ENCODE measurements at regions not wholly inside any gene's neighbourhood (a gene's known extent, or its start where the extent isn't known, plus 50 kb on each side); places are given as distances from the start of the nearest gene placed in this dataset.
"Not testable (repeated sequence)": the region's sequence is repeated elsewhere in the genome, so short reads cannot be mapped to it uniquely, and the experiment has no call there.

DNA sequence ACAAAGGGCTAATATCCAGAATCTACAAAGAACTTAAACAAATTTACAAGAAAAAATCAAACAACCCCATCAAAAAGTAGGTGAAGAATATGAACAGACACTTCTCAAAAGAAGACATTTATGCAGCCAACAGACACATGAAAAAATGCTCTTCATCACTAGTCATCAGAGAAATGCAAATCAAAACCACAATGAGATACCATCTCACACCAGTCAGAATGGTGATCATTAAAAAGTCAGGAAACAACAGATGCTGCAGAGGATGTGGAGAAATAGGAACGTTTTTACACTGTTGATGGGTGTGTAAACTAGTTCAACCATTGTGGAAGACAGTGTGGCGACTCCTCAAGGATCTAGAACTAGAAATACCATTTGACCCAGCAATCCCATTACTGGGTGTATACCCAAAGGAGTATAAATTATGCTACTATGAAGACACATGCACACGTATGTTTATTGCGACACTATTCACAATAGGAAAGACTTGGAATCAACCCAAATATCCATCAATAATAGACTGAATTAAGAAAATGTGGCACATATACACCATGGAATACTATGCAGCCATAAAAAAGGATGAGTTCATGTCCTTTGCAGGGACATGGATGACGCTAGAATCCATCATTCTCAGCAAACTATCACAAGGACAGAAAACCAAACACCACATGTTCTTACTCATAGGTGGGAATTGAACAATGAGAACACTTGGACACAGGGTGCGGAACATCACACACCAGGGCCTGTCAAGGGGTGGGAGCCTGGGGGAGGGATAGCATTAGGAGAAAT is 241.5 kb downstream of the KCNRG start:
- H3K9me3 ChIP-seq (ENCODE audit: control insufficient read depth in 2 of 3, low read length in 3 of 3); POLR2A ChIA-PET; H3K9me3 Mint-ChIP-seq; H3K27ac ChIP-seq (ENCODE audit: low read depth, low read length); CTCF ChIA-PET; ATAC-seq; H3K36me3 Mint-ChIP-seq; intact Hi-C loops (cut with micrococcal nuclease); DNase-seq; H3K4me3 ChIP-seq (ENCODE audit: low read length); H3K36me3 ChIP-seq (ENCODE audit: control insufficient read depth in 2 of 3, insufficient read depth in 3 of 3, low read length in 3 of 3); H3K27me3 ChIP-seq (ENCODE audit: control insufficient read depth in 2 of 2, insufficient read depth in 2 of 2, low read length in 2 of 2): not testable (repeated sequence)
- H3K4me1 Mint-ChIP-seq, result peaks cover 9 to 26% (median 21%) of the 10 kb centered on the region in 7 donors
- peaks cover 0 to 73% (median 0%) of the 10 kb centered on the region in 5 donors for H3K27me3 Mint-ChIP-seq
- H3K4me1 ChIP-seq (ENCODE audit: control insufficient read depth in 2 of 2, insufficient read depth in 2 of 2, low read length in 2 of 2), result peaks cover 0 to 22% of the 10 kb centered on the region in 2 donors
- peak overlapping the region in 1 of 9 donors; percentile 11 for H3K27ac Mint-ChIP-seq
- peak overlapping the region in 2 of 10 donors; percentile 15 to 54 for H3K4me3 Mint-ChIP-seq

DNA sequence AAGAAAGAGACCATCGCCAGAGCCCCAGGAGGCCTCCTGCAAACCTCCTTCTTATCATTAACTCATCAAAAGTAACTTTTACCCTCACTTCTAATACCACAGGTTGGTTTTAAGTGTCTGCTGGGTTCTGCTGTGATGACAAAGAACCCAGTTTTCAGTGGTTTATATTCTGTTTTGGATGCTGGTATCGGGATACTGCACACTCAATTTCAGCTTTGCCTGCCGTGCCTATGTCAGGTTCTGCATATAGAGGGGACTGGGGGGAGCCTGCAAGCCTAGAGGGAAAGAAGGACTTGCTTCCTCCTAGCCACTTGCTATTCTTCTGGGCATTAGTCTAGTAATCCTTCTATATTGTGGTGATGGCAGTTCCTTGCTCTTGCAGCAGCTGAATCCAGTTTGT is 242.4 kb downstream of the KCNRG start:
- DNase-seq (no peak), ATAC-seq (no peak)
- intact Hi-C loops (cut with micrococcal nuclease), result no loop called here
- H3K4me3 Mint-ChIP-seq, result no peak overlapping the region
- no peak overlapping the region for H3K27ac Mint-ChIP-seq
- Histone ChIP-seq H3K4me1 (ENCODE audit: control insufficient read depth in 2 of 2, insufficient read depth in 2 of 2, low read length in 2 of 2) (peaks cover 0 to 22% of the 10 kb centered on the region in 2 donors), H3K4me3 (ENCODE audit: low read length) (no peak overlapping the region), H3K9me3 (ENCODE audit: control insufficient read depth in 2 of 3, low read length in 3 of 3) (no peaks in the 10 kb centered on the region), H3K27me3 (ENCODE audit: control insufficient read depth in 2 of 2, insufficient read depth in 2 of 2, low read length in 2 of 2) (no peaks in the 10 kb centered on the region), H3K27ac (ENCODE audit: low read depth, low read length) (no peak overlapping the region), H3K36me3 (ENCODE audit: control insufficient read depth in 2 of 3, insufficient read depth in 3 of 3, low read length in 3 of 3) (no peaks in the 10 kb centered on the region)
- H3K9me3 Mint-ChIP-seq, result peaks cover 0 to 6% (median 0%) of the 10 kb centered on the region in 11 donors
- H3K36me3 Mint-ChIP-seq, result peaks cover 0 to 3% (median 0%) of the 10 kb centered on the region in 5 donors
- H3K4me1 Mint-ChIP-seq, result peaks cover 9 to 25% (median 21%) of the 10 kb centered on the region in 7 donors
- POLR2A ChIA-PET, result no interaction called here
- peaks cover 0 to 69% (median 0%) of the 10 kb centered on the region in 5 donors for H3K27me3 Mint-ChIP-seq
- CTCF ChIA-PET, result no interaction called here

- Mint-ChIP-seq H3K36me3 (peaks cover 0 to 2% (median 0%) of the 10 kb centered on the region in 5 donors), H3K27ac (no peak overlapping the region), H3K27me3 (peaks cover 0 to 63% (median 0%) of the 10 kb centered on the region in 5 donors), H3K9me3 (peaks cover 0 to 4% (median 0%) of the 10 kb centered on the region in 11 donors), H3K4me1 (peaks cover 5 to 16% (median 13%) of the 10 kb centered on the region in 7 donors), H3K4me3 (no peak overlapping the region)
- no peak overlapping the region for H3K4me3 ChIP-seq (ENCODE audit: low read length)
- H3K36me3 ChIP-seq (ENCODE audit: control insufficient read depth in 2 of 3, insufficient read depth in 3 of 3, low read length in 3 of 3), result no peaks in the 10 kb centered on the region
- DNase-seq (no peak), ATAC-seq (peak; percentile 46)
- H3K27ac ChIP-seq (ENCODE audit: low read depth, low read length), result no peak overlapping the region
- ChIA-PET POLR2A (no interaction called here), CTCF (interaction anchor here (0.6 kb wide), 1 partner anchor 264 kb away, joined by 3 read pairs; no protein-coding TSS in a partner anchor)
- H3K27me3 ChIP-seq (ENCODE audit: control insufficient read depth in 2 of 2, insufficient read depth in 2 of 2, low read length in 2 of 2), result no peaks in the 10 kb centered on the region
- H3K9me3 ChIP-seq (ENCODE audit: control insufficient read depth in 2 of 3, low read length in 3 of 3), result no peaks in the 10 kb centered on the region
- intact Hi-C loops (cut with micrococcal nuclease), result no loop called here
- peaks cover 0 to 14% of the 10 kb centered on the region in 2 donors for H3K4me1 ChIP-seq (ENCODE audit: control insufficient read depth in 2 of 2, insufficient read depth in 2 of 2, low read length in 2 of 2)
Measured at GRCh38 chr13:50261130-50261901, 246.1 kb downstream of the KCNRG start.

DNA sequence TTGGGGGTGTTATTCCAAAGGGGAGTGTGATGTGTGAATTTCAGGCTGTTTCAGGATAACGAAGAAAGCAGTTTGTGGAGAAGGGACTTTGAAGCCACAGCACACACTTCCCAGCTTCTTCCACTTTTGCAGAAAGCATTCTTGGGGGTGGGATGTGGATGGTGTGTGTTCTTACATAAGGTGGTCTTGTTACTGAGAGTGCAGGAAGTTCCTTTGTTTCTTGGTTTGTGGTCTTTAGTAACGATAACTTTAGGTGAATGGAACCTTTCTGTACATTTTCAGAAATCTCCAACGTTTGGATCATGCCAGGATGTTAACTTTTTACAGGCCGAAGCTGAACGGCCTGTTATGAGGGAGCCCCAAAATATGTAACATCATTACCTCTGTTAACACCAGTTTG is 251.8 kb downstream of the KCNRG start:
- ATAC-seq (no peak), DNase-seq (no peak)
- ChIA-PET CTCF (no interaction called here), POLR2A (interaction anchor here (0.6 to 1.0 kb wide), 2 partner anchors 119 to 141 kb away, joined by 3 to 6 read pairs; no protein-coding TSS in a partner anchor)
- no peaks in the 10 kb centered on the region for H3K36me3 Mint-ChIP-seq
- no peaks in the 10 kb centered on the region for H3K9me3 Mint-ChIP-seq
- H3K9me3 ChIP-seq (ENCODE audit: control insufficient read depth in 2 of 3, low read length in 3 of 3), result no peaks in the 10 kb centered on the region
- no peaks in the 10 kb centered on the region for H3K4me1 Mint-ChIP-seq
- no peaks in the 10 kb centered on the region for H3K36me3 ChIP-seq (ENCODE audit: control insufficient read depth in 2 of 3, insufficient read depth in 3 of 3, low read length in 3 of 3)
- H3K4me3 ChIP-seq (ENCODE audit: low read length), result no peak overlapping the region
- no peak overlapping the region for H3K4me3 Mint-ChIP-seq
- no peaks in the 10 kb centered on the region for H3K27me3 ChIP-seq (ENCODE audit: control insufficient read depth in 2 of 2, insufficient read depth in 2 of 2, low read length in 2 of 2)
- H3K27ac Mint-ChIP-seq, result no peak overlapping the region
- H3K27me3 Mint-ChIP-seq, result peaks cover 0 to 54% (median 4%) of the 10 kb centered on the region in 5 donors
- intact Hi-C loops (cut with micrococcal nuclease), result no loop called here
- H3K27ac ChIP-seq (ENCODE audit: low read depth, low read length), result no peak overlapping the region
- no peaks in the 10 kb centered on the region for H3K4me1 ChIP-seq (ENCODE audit: control insufficient read depth in 2 of 2, insufficient read depth in 2 of 2, low read length in 2 of 2)

DNA sequence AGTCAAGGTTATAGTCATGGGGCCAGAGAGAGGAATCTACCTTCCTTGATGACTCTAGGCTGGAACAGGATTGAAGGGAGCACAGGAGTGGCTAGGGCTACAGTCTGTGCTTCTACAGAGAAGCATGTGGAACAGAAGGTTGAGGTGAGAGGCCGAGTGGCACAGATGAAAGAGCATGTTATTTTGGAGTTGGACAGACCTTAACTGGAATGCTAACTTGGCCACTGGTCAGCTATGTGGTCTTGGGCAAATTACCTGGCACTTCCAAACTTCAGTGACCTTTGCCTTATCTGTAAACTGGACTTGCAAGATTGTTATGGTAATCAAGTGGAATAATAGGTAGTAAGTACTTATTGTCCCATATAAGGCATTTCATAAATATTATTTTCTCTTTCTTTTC is 252.7 kb downstream of the KCNRG start:
- ChIA-PET POLR2A (no interaction called here), CTCF (interaction anchor here (1.6 kb wide), 1 partner anchor 183 kb away, joined by 6 read pairs; no protein-coding TSS in a partner anchor)
- no peak overlapping the region for H3K4me3 Mint-ChIP-seq
- no peaks in the 10 kb centered on the region for H3K9me3 ChIP-seq (ENCODE audit: control insufficient read depth in 2 of 3, low read length in 3 of 3)
- ATAC-seq, result no peak
- no peak overlapping the region for H3K27ac ChIP-seq (ENCODE audit: low read depth, low read length)
- H3K4me3 ChIP-seq (ENCODE audit: low read length), result no peak overlapping the region
- no peaks in the 10 kb centered on the region for H3K27me3 ChIP-seq (ENCODE audit: control insufficient read depth in 2 of 2, insufficient read depth in 2 of 2, low read length in 2 of 2)
- no peak overlapping the region for H3K27ac Mint-ChIP-seq
- H3K4me1 ChIP-seq (ENCODE audit: control insufficient read depth in 2 of 2, insufficient read depth in 2 of 2, low read length in 2 of 2), result no peaks in the 10 kb centered on the region
- no peak for DNase-seq
- intact Hi-C loops (cut with micrococcal nuclease), result loop anchor here in 1 of 2 donors (1.0 to 2.0 kb wide), 2 partner anchors 271 to 292 kb away; partner anchors contain the start of gene TRIM13
- no peaks in the 10 kb centered on the region for H3K36me3 ChIP-seq (ENCODE audit: control insufficient read depth in 2 of 3, insufficient read depth in 3 of 3, low read length in 3 of 3)
- peaks cover 0 to 57% (median 4%) of the 10 kb centered on the region in 5 donors for H3K27me3 Mint-ChIP-seq
- no peaks in the 10 kb centered on the region for H3K36me3 Mint-ChIP-seq
- H3K4me1 Mint-ChIP-seq, result no peaks in the 10 kb centered on the region
- peaks cover 0 to 2% (median 0%) of the 10 kb centered on the region in 11 donors for H3K9me3 Mint-ChIP-seq

DNA sequence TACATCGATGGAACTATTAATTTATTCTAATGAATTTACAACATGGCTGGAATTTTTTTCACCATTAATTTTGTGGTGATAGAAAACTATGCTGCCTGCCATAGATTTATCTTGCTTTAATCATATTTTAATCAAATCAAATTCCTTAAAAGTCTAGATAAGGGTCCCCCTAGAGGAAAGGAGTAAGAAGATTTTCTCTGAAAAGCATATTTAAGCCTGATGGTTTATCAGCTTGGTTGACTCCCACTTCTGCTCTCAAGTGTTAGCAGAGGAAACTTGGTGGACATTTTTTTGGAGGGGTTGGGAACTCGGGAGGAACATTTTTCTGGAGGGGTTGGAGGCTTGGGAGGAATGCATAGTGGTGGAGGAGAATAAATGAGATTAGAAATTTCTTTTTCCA is 253.3 kb downstream of the KCNRG start:
- Mint-ChIP-seq H3K27ac (no peak overlapping the region), H3K4me1 (no peaks in the 10 kb centered on the region), H3K27me3 (peaks cover 0 to 52% (median 4%) of the 10 kb centered on the region in 5 donors), H3K9me3 (peaks cover 0 to 2% (median 0%) of the 10 kb centered on the region in 11 donors), H3K36me3 (no peaks in the 10 kb centered on the region), H3K4me3 (no peak overlapping the region)
- H3K9me3 ChIP-seq (ENCODE audit: control insufficient read depth in 2 of 3, low read length in 3 of 3), result no peaks in the 10 kb centered on the region
- no peak overlapping the region for H3K4me3 ChIP-seq (ENCODE audit: low read length)
- no peaks in the 10 kb centered on the region for H3K4me1 ChIP-seq (ENCODE audit: control insufficient read depth in 2 of 2, insufficient read depth in 2 of 2, low read length in 2 of 2)
- H3K36me3 ChIP-seq (ENCODE audit: control insufficient read depth in 2 of 3, insufficient read depth in 3 of 3, low read length in 3 of 3), result no peaks in the 10 kb centered on the region
- DNase-seq, result no peak
- intact Hi-C loops (cut with micrococcal nuclease), result loop anchor here in 1 of 2 donors (1.0 to 2.0 kb wide), 2 partner anchors 272 to 292 kb away; partner anchors contain the start of gene TRIM13
- H3K27ac ChIP-seq (ENCODE audit: low read depth, low read length), result no peak overlapping the region
- POLR2A ChIA-PET, result no interaction called here
- no peak for ATAC-seq
- H3K27me3 ChIP-seq (ENCODE audit: control insufficient read depth in 2 of 2, insufficient read depth in 2 of 2, low read length in 2 of 2), result no peaks in the 10 kb centered on the region
- CTCF ChIA-PET, result interaction anchor here (1.6 kb wide), 1 partner anchor 184 kb away, joined by 6 read pairs; no protein-coding TSS in a partner anchor

Measured in naive thymus-derived CD4-positive, alpha-beta T cell (primary cell).